Panc1 (cell line): ENCODE measurements at regions not wholly inside any gene's neighbourhood (a gene's known extent, or its start where the extent isn't known, plus 50 kb on each side); places are given as distances from the start of the nearest gene placed in this dataset.

Source experiments
- ATAC-seq: fragments of 200-7000 bp; cut with Tn5 transposase; 2 replicates; pipeline ENCODE4 v1.9.1; 2020; ENCODE audit warnings: mild to moderate bottlenecking, moderate library complexity
- BruUV-seq: library from RNA; stranded (reverse); fragments of 400-500 nt; replicated peaks from 2 replicates; lab custom pipeline; 2021; lab: Mats Ljungman, UMichigan
- CTCF ChIA-PET: fragments of 300-600 bp; sonication (Branson Sonifier 250); formaldehyde crosslinking; loops from one replicate; lab custom pipeline; 2022; ENCODE audit warnings: antibody characterized with exemption; lab: Charles Lee
- POLR2A ChIA-PET: fragments of 300-600 bp; sonication (Branson Sonifier 250); formaldehyde crosslinking; loops from one replicate; lab custom pipeline; 2022; ENCODE audit warnings: antibody characterized with exemption; lab: Charles Lee
- DNase-seq: peaks from one replicate; pipeline ENCODE4 v3.0.0-alpha.2; 2010; ENCODE audit warnings: low read depth, low spot score
- H3K27ac ChIP-seq: 2 replicates; pipeline ENCODE4 v1.5.1; 2011; ENCODE audit warnings: mild to moderate bottlenecking, low read length, inconsistent platforms
- H3K27me3 ChIP-seq: fragments of 200-500 bp; sonication (Bioruptor generic); 2 replicates; pipeline ENCODE4 v1.6.0; 2014; ENCODE audit warnings: low read length, inconsistent platforms; ENCODE audit not compliant: control insufficient read depth, insufficient read depth
- H3K36me3 ChIP-seq: fragments of 200-500 bp; sonication (Bioruptor generic); 2 replicates; pipeline ENCODE4 v1.5.1; 2014; ENCODE audit warnings: inconsistent platforms, mild to moderate bottlenecking, low read length, moderate library complexity; ENCODE audit not compliant: control insufficient read depth, insufficient read depth
- H3K4me1 ChIP-seq: 2 replicates; pipeline ENCODE4 v1.5.1; 2011; ENCODE audit warnings: inconsistent platforms, mild to moderate bottlenecking, low read length, moderate library complexity; ENCODE audit not compliant: control insufficient read depth, insufficient read depth
- H3K4me3 ChIP-seq, 2 experiments: 2 replicates each; pipeline ENCODE4 v1.5.1; 2011 to 2012; ENCODE audit warnings: low read depth in 2 of 2, low read length in 2 of 2, mild to moderate bottlenecking in 2 of 2, inconsistent platforms in 1 of 2, moderate library complexity in 1 of 2
- H3K9me3 ChIP-seq: fragments of 200-500 bp; sonication (Bioruptor generic); 2 replicates; pipeline ENCODE4 v1.5.1; 2014; ENCODE audit warnings: low read depth, mild to moderate bottlenecking, inconsistent platforms, low read length, moderate library complexity; ENCODE audit not compliant: control insufficient read depth, insufficient read depth
- POLR2AphosphoS5 ChIP-seq: IDR thresholded peaks from 2 replicates; pipeline ENCODE4 v1.6.1; 2012; ENCODE audit warnings: mild to moderate bottlenecking, low read depth, low read length, moderate library complexity
- SIN3A ChIP-seq: IDR thresholded peaks from 2 replicates; pipeline ENCODE4 v1.6.1; 2012; ENCODE audit warnings: low read depth, mild to moderate bottlenecking, low read length, moderate library complexity, borderline replicate concordance; ENCODE audit not compliant: insufficient read depth
- TCF7L2 ChIP-seq: IDR thresholded peaks from 2 replicates; pipeline ENCODE4 v1.6.1; 2011; ENCODE audit warnings: mild to moderate bottlenecking, low read depth, low read length, inconsistent platforms
- in situ Hi-C: cut with HindIII; loops from 2 replicates; pipeline ENCODE4 v1.10.0; 2016; ENCODE audit warnings: low sequenced_read_pairs, low pct_unique_long_range_greater_than_20kb
- intact Hi-C: fragments of 100-400 bp; cut with micrococcal nuclease; formaldehyde crosslinking; loops from one replicate; pipeline ENCODE4 v1.10.0; 2022; ENCODE audit not compliant: unreplicated experiment
- TF ChIP-seq, protein P1 (sequence below): fragments of 450-650 bp; IDR thresholded peaks from 2 replicates; pipeline ENCODE4 v1.5.1; 2017; ENCODE audit warnings: mild to moderate bottlenecking
- TF ChIP-seq, protein P2 (sequence below), 2 experiments: IDR thresholded peaks; 2 replicates each; pipeline ENCODE4 v1.6.1; 2011 to 2012; ENCODE audit warnings: low read depth in 2 of 2, control low read depth in 1 of 2, low read length in 1 of 2, mild to moderate bottlenecking in 1 of 2, moderate library complexity in 1 of 2; ENCODE audit not compliant: insufficient read depth in 1 of 2

DNA sequence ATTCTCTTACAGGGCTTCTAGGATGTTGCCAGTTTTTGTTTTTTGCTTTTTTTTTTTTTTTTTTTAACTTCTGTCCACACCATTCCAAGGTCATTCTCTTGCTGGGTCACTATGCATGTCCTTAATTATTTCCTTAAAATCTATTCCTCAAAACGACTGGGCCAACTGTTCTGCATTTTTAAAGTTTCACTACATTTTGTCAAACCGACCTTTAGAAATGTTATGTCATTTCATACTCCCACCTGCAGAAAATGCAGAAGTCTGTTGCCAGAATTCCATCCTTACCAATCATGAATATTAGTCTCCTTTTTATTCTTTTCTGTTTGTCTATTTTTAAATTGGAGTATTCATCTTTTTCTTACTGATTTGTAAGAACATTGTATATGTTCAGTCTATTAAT is 295.5 kb downstream of the ZSWIM6 start:
- no TSS peak for BruUV-seq
- POLR2A ChIA-PET: interaction anchor here (0.6 kb wide), 1 partner anchor 928 kb away, joined by 13 read pairs; no protein-coding TSS in a partner anchor
- no peak overlapping the region for H3K4me3 ChIP-seq
- H3K36me3 ChIP-seq: no peaks in the 10 kb centered on the region
- no peaks in the 10 kb centered on the region for H3K27me3 ChIP-seq
- peaks cover 5% of the 10 kb centered on the region; the same call in 1 of the 2 replicates for H3K4me1 ChIP-seq
- in situ Hi-C loops (no loop called here), intact Hi-C loops (no loop called here)
- CTCF ChIA-PET: no interaction called here
- no peak for TF ChIP-seq SIN3A
- no peak for TF ChIP-seq POLR2AphosphoS5
- no peak for TF ChIP-seq TCF7L2
- TF ChIP-seq, protein P1, sequence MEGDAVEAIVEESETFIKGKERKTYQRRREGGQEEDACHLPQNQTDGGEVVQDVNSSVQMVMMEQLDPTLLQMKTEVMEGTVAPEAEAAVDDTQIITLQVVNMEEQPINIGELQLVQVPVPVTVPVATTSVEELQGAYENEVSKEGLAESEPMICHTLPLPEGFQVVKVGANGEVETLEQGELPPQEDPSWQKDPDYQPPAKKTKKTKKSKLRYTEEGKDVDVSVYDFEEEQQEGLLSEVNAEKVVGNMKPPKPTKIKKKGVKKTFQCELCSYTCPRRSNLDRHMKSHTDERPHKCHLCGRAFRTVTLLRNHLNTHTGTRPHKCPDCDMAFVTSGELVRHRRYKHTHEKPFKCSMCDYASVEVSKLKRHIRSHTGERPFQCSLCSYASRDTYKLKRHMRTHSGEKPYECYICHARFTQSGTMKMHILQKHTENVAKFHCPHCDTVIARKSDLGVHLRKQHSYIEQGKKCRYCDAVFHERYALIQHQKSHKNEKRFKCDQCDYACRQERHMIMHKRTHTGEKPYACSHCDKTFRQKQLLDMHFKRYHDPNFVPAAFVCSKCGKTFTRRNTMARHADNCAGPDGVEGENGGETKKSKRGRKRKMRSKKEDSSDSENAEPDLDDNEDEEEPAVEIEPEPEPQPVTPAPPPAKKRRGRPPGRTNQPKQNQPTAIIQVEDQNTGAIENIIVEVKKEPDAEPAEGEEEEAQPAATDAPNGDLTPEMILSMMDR: no peak
- TF ChIP-seq, protein P2, sequence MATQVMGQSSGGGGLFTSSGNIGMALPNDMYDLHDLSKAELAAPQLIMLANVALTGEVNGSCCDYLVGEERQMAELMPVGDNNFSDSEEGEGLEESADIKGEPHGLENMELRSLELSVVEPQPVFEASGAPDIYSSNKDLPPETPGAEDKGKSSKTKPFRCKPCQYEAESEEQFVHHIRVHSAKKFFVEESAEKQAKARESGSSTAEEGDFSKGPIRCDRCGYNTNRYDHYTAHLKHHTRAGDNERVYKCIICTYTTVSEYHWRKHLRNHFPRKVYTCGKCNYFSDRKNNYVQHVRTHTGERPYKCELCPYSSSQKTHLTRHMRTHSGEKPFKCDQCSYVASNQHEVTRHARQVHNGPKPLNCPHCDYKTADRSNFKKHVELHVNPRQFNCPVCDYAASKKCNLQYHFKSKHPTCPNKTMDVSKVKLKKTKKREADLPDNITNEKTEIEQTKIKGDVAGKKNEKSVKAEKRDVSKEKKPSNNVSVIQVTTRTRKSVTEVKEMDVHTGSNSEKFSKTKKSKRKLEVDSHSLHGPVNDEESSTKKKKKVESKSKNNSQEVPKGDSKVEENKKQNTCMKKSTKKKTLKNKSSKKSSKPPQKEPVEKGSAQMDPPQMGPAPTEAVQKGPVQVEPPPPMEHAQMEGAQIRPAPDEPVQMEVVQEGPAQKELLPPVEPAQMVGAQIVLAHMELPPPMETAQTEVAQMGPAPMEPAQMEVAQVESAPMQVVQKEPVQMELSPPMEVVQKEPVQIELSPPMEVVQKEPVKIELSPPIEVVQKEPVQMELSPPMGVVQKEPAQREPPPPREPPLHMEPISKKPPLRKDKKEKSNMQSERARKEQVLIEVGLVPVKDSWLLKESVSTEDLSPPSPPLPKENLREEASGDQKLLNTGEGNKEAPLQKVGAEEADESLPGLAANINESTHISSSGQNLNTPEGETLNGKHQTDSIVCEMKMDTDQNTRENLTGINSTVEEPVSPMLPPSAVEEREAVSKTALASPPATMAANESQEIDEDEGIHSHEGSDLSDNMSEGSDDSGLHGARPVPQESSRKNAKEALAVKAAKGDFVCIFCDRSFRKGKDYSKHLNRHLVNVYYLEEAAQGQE (IDR thresholded peaks at IDR 0.05; ENCODE audit: insufficient read depth in 1 of 2, low read depth in 2 of 2, low read length in 1 of 2): no peak
- no peaks in the 10 kb centered on the region for H3K9me3 ChIP-seq
- DNase-seq (no peak), ATAC-seq (no peak)
- no peak overlapping the region for H3K27ac ChIP-seq

DNA sequence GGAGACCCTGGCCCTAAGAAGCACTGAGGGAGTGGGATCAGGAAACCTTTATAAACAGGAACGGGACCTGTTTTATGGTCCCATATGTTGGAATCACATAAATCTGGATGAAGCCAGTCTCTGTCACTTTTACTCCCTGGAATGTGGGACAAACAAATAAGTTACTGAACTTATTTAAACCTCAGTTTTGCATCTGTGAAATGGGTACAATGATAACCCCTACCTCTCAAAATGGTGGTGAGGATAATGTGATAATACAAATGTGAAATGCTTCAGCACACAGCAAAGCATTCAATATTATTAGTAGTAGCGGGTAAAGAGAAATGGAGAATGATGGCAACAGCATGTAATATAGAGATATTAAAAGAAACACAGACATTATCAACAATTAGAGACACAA is 298.9 kb downstream of the ZSWIM6 start:
- Histone ChIP-seq H3K4me1 (no peaks in the 10 kb centered on the region), H3K27me3 (peaks cover 2% of the 10 kb centered on the region; the same call in 1 of the 2 replicates), H3K9me3 (no peaks in the 10 kb centered on the region), H3K27ac (no peak overlapping the region), H3K36me3 (no peaks in the 10 kb centered on the region), H3K4me3 (no peak overlapping the region)
- in situ Hi-C loops: no loop called here
- intact Hi-C loops: no loop called here
- no peak for ATAC-seq
- TF ChIP-seq SIN3A: no peak
- TF ChIP-seq, protein P1: no peak
- no peak for TF ChIP-seq POLR2AphosphoS5
- TF ChIP-seq, protein P2 (IDR thresholded peaks at IDR 0.05; ENCODE audit: insufficient read depth in 1 of 2, low read depth in 2 of 2, low read length in 1 of 2): no peak
- no peak for TF ChIP-seq TCF7L2
- ChIA-PET CTCF (no interaction called here), POLR2A (no interaction called here)
- DNase-seq: no peak
- BruUV-seq: no TSS peak
